Stimulated activated CD4-positive, alpha-beta T cell treated with anti-CD3 and anti-CD28 coated beads, Interleukin-4, amount 100 ng/mL, for 24 hours (primary cell): ENCODE measurements at regions not wholly inside any gene's neighbourhood (a gene's known extent, or its start where the extent isn't known, plus 50 kb on each side); places are given as distances from the start of the nearest gene placed in this dataset.
"Not testable (repeated sequence)": the region's sequence is repeated elsewhere in the genome, so short reads cannot be mapped to it uniquely, and the experiment has no call there.

Source experiments
- DNase-seq: peaks from one replicate; pipeline ENCODE4 v3.0.0-alpha.2; 2020

DNA sequence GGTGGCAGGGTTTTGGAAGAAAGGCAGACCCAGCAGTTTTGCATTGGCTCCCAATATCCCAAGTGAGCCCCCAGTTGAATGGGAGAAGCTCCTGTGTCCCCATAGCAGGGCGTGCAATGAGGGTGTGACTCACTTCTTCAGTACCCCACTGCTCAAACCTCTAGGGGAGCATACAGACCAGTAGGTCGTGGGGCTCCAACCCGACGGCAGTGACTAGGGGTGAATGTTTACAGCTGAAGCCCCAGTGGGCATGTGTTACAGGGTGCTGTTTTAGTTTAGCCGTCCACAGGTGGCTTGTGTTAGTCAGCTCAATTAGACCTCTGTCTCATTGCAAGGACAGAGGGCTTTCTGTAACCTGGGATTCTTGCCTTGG, 564.5 kb upstream of the CNTN5 start:
- no peak for DNase-seq

DNA sequence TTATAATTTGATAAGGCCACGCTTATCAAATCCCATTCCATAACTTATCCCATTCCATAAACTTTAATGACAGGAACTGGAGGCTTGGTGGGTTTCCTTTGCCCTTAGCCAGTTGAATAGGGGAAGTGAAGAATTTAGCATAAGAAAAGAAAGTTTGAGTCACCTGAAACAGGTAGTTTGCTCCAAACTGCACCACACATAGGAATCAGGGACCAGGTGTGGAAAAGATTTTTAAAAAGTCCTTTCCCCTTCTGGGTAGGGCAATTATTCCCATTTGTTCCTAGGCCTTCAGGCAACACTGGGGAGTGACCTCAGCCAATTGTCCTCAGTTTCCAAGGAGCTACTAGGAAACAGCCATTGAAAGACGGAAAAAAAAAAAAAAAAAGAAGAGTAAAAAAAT, 525.7 kb upstream of the CNTN5 start:
- no peak for DNase-seq

- no peak for DNase-seq
Measured at GRCh38 chr11:98495601-98496000, 525.1 kb upstream of the CNTN5 start.

- no peak for DNase-seq
Measured at GRCh38 chr11:98507208-98507607, 513.5 kb upstream of the CNTN5 start.

DNA sequence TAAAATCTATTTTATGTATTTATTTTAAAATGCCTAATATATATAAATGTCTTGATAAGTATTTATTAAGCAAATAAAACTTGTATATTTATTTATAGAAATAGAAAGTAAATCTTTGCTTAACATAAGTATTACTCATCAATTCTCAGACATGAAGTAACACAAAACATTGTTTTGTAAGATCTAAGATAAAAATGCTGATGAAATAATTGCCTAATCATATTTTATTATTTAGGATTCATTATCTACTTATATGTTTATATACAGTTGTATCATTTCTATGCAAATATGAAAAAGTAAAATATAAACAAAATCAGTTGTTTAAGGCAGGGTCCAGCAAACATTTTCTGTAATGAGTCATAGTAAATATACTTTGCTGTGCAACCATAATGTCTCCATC, 507.8 kb upstream of the CNTN5 start:
- DNase-seq, result no peak

GRCh38 chr11:98531576-98531975, 489.2 kb upstream of the CNTN5 start:
- no peak for DNase-seq

- no peak for DNase-seq
Measured at GRCh38 chr11:98536023-98536422, 484.7 kb upstream of the CNTN5 start.

DNA sequence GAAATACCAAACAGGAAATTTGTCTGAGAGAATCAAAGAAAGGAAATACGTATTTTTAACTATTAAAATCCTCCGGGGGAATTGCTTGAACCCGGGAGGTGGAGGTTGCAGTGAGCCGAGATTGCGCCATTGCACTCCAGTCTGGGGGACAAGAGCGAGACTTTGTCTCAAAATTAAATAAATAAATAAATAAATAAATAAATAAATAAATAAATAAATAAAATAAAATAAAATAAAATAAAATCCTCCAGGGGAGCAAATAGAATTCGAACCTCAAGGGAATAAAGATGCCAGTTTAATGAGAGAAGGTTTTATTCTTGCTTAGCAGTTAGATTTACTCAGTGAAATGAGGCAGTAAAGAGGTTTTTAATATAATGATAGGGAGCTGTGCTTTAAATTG, 482.4 kb upstream of the CNTN5 start:
- DNase-seq, result not testable (repeated sequence)

- no peak for DNase-seq
Measured at GRCh38 chr11:98545544-98546175, 475.1 kb upstream of the CNTN5 start.

DNA sequence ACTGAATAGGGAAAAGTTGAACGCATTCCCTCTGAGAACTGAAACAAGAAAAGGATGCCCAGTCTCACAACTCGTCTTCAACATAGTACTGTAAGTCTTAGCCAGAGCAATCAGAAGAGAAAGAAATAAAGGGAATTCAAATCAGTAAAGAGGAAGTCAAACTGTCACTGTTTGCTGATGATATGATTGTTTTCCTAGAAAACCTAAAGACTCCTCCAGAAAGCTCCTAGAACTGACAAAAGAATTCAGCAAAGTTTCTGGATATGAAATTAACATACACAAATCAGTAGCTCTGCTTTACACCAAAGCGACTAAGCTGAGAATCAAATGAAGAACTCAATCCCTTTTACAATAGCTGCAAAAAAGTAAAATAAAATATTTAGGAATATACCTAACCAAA, 471.2 kb upstream of the CNTN5 start:
- no peak for DNase-seq

DNA sequence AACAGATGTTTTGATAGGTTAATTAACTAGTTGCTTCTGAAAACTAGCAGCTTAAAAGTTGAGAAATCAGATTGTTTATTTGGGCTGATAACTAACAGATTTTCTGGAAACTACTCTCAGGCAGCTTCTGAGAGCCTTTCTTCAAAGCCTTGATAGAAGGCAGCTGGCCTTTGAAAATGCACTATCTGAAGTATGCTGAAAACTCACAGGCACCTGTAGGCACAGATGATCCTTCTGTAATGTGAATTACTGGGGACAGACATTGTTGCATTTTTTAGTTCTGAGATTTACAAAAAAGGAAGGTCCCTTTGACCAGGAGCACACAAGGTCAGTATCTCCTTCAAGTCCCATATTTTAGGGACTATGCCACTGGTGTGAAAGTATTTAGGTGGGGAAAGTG, 460.8 kb upstream of the CNTN5 start:
- DNase-seq, result no peak

- no peak for DNase-seq
Measured at GRCh38 chr11:98561252-98561651, 459.5 kb upstream of the CNTN5 start.

GRCh38 chr11:98561877-98562395, 458.8 kb upstream of the CNTN5 start:
- no peak for DNase-seq

GRCh38 chr11:98564233-98564632, 456.5 kb upstream of the CNTN5 start:
- no peak for DNase-seq

DNA sequence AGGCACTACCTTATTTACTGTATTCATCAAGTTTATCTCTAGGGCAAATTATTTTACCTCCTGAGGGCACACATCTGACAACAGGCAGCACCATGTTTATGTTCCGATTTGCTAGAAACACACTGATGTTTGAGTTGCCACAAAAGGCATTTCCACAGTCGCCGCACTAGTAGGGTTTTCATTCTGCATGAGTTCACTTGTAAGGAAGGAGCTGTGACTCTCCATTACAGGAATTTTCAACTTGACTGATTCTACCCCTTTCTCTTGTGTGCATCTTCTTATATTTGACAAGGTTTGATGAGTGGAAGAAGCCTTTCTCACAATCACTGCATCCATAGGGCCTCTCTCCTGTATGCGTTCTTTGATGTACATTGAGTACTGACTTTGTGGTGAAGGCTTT, 455.9 kb upstream of the CNTN5 start:
- DNase-seq, result no peak

DNA sequence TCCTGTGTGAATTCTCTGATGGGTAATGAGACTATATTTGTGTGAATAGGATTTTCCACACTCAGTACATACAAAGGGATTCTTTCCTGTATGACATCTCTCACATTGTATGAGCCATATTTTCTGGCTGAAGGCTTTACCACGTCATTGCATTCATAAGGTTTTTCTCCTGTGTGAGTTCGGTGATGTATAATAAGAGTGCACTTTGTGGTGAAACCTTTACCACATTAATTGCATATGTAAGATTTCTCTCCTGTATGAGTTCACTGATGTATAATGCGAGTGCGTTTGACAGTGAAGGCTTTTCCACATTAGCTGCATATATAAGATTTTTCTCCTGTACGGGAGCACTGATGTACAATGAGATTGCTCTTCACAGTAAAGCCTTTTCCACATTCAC, 455.4 kb upstream of the CNTN5 start:
- no peak for DNase-seq

GRCh38 chr11:98566978-98567377, 453.8 kb upstream of the CNTN5 start:
- DNase-seq, result no peak

GRCh38 chr11:98568013-98568412, 452.7 kb upstream of the CNTN5 start:
- no peak for DNase-seq

DNA sequence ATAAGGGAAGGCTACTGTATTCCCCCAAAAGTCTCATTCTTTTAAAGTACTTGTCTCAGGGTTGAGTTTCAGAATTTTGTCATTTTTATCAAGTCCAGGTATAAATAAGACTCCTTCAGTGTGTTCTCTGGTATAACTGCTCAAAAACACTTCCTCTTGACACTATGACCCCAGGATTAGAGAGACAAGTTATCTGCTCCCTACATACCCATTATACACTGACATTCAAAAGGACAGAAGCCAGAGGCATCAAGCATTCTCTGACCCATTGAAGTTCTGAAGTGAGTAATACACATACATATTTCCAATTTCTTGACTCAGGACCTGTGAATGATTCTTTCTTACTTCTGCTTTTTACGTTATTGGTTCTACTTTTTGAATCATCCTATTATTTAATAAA, 447.8 kb upstream of the CNTN5 start:
- DNase-seq, result no peak

GRCh38 chr11:98587884-98588283, 432.9 kb upstream of the CNTN5 start:
- DNase-seq, result no peak

DNA sequence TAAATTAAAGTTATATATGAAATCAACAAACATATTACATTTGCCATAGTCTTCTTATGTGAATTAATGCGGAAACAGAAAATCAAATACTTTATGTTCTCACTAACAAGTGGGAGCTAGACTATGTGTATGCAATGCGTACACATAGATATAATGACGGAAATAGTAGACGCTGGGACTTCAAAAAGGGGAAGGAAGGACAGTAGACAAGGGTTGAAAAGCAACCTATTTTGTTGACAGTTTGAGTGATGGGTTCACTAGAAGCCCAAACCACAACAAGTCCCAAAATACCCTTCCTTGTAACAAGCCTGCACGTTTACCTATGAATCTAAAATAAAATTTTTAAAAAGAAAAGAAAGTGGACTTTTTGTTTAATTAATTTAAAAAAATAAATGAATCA, 430.8 kb upstream of the CNTN5 start:
- no peak for DNase-seq

DNA sequence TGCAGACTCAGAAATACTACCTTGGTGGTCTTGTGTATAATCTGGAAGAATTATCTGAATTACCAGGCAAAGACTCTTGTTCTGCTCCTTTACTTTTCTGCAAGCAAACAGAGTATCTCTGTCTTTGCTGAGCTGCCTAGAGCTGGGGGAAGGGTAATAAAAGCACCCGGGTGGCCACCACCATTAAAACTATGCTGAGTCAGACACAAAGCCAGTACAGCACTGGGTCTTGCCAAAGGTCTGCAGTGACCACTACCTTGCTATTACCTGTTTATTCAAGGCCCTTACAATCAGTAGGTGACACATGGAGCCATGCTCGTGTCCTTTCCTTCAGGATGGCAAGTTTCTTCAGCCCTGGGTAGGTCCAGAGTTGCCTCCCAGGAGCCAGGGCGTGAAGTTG, 420.6 kb upstream of the CNTN5 start:
- DNase-seq, result no peak

- no peak for DNase-seq
Measured at GRCh38 chr11:98600786-98601773, 419.7 kb upstream of the CNTN5 start.

DNA sequence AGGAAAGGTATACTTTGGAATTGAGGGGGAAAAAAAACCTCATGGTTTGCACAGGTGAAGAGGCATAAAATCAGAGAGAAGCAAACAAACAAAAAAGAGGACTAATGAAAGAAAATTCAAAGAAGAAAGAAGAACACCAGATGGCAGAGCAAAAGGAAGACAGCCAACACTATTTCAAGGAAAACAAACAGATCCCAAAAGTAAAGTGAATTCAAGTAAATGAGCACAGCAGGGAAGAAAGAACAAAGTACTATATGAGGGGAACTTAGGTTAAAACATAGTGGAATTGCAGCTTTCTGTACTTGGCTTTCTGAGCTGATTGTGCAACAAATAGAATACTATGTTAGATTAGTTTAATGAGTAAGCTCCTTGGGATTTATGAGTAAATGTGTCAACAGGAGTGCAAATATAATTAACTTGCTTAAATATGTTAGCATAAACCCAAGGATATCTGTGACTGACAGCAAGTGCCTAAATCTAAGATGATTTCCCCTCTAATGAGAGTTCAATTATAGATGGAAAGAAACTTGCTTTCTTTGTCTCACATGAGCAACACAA, 404.6 kb upstream of the CNTN5 start:
- DNase-seq, result no peak
